Lower leg skin (tissue), 4 donors: ENCODE measurements at regions not wholly inside any gene's neighbourhood (a gene's known extent, or its start where the extent isn't known, plus 50 kb on each side); places are given as distances from the start of the nearest gene placed in this dataset.

ENCODE experiments used
- DNase-seq, 2 donors: peaks; one replicate each; pipeline ENCODE4 v3.0.0-alpha.2; 2019; ENCODE audit warnings: low spot score in 2 of 2
- H3K4me3 ChIP-seq: fragments of 200-600 bp; sonication (generic); 2 replicates; pipeline ENCODE4 v1.5.1; 2017; ENCODE audit warnings: mild to moderate bottlenecking, low read depth; ENCODE audit not compliant: poor library complexity, severe bottlenecking
- POLR2A ChIP-seq, 2 donors: fragments of 450-650 bp; IDR thresholded peaks; one replicate each; pipeline ENCODE4 v1.6.1; 2016 to 2017; ENCODE audit warnings: antibody characterized with exemption in 2 of 2, mild to moderate bottlenecking in 1 of 2, moderate library complexity in 1 of 2
- WGBS, 2 donors: methylation state at CpG; one replicate each; pipeline ENCODE4 v1.1.5; 2018; 5-methylcytosine and 5-hydroxymethylcytosine counted together
- intact Hi-C: fragments of 100-400 bp; cut with DNase I; formaldehyde crosslinking; loops from one replicate; pipeline ENCODE4 v1.15.0; 2023; ENCODE audit warnings: low total_unique reads
- TF ChIP-seq, protein P1 (sequence below), 3 donors: fragments of 450-650 bp; IDR thresholded peaks; one replicate each; pipeline ENCODE4 v1.5.1; 2016; ENCODE audit warnings: antibody characterized with exemption in 3 of 3, mild to moderate bottlenecking in 3 of 3, moderate library complexity in 2 of 3

DNA sequence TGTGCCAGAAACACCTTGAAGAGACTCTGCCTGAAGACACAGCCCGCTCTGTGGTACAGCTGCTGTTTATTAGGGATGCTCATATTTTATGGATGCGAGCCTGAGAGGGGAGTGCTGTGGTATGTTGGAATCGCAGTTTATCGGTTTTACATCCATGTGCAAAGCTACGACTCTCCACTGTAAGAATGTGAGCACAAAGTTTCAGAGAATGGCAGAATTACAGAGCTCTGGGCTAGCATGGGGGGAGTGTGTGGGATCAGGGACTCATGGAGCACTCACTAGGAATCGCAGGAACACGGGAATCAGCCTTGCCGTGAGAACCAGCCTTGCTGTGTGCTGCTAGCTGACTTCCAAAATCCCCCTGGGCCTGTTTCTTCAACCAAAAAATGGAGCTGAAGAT, 199.9 kb downstream of the RNF144A start:
- WGBS, 2 donors, result 90 to 91% methylated on average over 8 of the region's 8 CpGs
- TF ChIP-seq, protein P1, sequence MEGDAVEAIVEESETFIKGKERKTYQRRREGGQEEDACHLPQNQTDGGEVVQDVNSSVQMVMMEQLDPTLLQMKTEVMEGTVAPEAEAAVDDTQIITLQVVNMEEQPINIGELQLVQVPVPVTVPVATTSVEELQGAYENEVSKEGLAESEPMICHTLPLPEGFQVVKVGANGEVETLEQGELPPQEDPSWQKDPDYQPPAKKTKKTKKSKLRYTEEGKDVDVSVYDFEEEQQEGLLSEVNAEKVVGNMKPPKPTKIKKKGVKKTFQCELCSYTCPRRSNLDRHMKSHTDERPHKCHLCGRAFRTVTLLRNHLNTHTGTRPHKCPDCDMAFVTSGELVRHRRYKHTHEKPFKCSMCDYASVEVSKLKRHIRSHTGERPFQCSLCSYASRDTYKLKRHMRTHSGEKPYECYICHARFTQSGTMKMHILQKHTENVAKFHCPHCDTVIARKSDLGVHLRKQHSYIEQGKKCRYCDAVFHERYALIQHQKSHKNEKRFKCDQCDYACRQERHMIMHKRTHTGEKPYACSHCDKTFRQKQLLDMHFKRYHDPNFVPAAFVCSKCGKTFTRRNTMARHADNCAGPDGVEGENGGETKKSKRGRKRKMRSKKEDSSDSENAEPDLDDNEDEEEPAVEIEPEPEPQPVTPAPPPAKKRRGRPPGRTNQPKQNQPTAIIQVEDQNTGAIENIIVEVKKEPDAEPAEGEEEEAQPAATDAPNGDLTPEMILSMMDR (IDR thresholded peaks at IDR 0.05), result no peak
- no peak for TF ChIP-seq POLR2A (IDR thresholded peaks at IDR 0.05)
- intact Hi-C loops, result no loop called here
- H3K4me3 ChIP-seq, result no peak overlapping the region
- no peak for DNase-seq

DNA sequence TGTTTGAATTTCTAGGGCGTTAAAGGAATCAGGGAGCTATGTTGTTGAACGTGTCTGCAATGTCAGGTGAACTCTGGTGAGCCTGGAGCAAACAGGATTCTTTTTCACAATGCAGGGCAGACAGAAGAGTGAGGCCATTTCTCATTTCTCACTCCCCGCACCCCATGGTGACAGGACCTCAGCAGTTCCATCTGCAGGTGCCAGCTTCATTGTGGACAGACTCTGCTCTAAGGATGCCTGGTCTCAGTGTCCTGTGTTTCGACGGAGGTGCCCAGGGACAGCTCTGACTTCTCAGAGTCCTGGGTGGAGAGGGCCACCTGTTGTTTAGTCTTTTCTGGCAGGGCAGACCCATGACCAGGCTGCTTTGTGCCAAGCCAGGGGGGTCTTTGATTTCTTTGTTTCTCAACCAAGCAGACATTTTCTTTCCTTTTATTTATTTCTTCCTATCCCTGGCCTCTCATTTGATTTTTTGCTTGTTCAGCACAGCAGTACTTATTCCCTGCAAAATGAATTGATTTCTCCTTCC, 201.5 kb downstream of the RNF144A start:
- intact Hi-C loops, result no loop called here
- DNase-seq, result no peak
- TF ChIP-seq POLR2A (IDR thresholded peaks at IDR 0.05), result no peak
- TF ChIP-seq, protein P1 (IDR thresholded peaks at IDR 0.05), result no peak
- 75 to 86% methylated on average over 5 of the region's 5 CpGs for WGBS, 2 donors
- H3K4me3 ChIP-seq, result no peak overlapping the region

DNA sequence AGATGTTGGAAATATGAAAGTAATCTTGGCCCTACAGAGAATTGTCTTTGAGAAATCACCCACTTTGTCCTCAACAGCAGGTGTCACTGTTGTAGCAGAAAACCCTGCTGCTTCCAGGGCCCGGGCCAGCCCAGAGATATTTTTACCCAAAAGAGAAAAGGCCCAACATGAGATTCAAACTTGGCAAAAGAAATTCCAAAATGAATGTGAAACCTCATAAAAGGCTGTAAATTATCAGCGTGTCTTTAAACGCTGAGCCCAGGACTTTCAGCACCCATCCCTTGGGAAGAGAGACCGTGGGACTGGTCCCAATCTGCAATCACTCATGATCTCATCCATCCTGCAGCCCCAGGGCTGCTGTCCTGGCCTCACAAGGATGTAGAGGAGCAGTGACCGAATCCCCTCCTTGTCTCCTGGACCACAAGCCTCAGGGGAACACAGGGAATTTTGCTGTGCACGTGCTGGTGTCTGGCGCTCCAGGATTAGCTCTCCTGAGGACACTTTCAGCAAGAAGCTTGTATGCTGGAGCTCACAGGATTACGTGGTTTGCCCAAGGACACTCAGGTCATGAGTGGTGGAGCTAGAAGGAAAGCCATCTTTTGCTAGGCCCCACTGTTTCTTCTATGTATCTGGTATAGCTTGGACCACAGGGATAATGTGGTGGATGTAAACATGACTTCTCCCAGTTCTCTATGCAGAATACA, 202.1 kb downstream of the RNF144A start:
- intact Hi-C loops, result no loop called here
- WGBS, 2 donors, result 36 to 50% methylated on average over 8 of the region's 8 CpGs
- TF ChIP-seq POLR2A (IDR thresholded peaks at IDR 0.05), result no peak
- TF ChIP-seq, protein P1 (IDR thresholded peaks at IDR 0.05), result no peak
- no peak for DNase-seq
- H3K4me3 ChIP-seq, result no peak overlapping the region

DNA sequence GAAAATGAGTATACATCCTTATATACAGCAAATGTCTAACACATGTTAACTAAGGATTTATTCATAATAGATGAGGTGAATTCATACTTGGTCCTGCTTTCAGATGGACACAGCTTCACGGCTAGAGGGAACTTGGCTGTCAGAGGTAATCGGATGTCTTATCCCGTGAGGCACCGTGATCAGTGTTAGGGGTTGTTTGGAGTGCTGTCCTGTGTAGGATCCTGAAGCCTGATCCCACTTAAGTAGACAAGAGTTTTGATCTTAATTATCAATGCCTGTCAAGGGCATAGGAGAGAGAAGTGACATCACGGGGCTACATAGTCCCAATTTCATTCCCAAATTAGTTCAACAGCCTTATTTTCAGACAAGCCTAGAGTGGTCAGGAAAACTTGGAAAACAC, 204.6 kb downstream of the RNF144A start:
- no peak for DNase-seq
- no peak for TF ChIP-seq POLR2A (IDR thresholded peaks at IDR 0.05)
- TF ChIP-seq, protein P1 (IDR thresholded peaks at IDR 0.05), result no peak
- WGBS, 2 donors, result 91 to 94% methylated on average over 5 of the region's 5 CpGs
- H3K4me3 ChIP-seq, result no peak overlapping the region
- intact Hi-C loops, result no loop called here

DNA sequence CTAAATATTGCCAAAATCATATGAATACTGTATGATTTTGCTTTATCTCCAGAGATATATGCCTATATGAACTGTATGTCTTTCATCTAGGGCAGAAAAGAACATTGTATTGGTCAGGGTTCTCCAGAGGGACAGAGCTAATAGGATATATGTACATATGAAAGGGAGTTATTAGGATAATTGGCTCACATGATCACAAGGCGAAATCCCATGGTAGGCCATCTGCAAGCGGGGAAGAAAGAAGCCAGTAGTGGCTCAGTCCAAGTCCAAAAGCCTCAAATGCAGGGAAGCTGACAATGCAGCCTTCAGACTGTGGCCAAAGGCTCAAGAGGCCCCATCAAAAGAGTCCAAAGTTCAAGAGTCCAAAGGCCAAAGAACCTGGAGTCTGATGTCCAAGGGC, 209.9 kb downstream of the RNF144A start:
- TF ChIP-seq POLR2A (IDR thresholded peaks at IDR 0.05), result no peak
- TF ChIP-seq, protein P1 (IDR thresholded peaks at IDR 0.05), result no peak
- DNase-seq, result no peak
- 98 to 100% methylated on average over 2 of the region's 2 CpGs for WGBS, 2 donors
- H3K4me3 ChIP-seq, result no peak overlapping the region
- intact Hi-C loops, result no loop called here

DNA sequence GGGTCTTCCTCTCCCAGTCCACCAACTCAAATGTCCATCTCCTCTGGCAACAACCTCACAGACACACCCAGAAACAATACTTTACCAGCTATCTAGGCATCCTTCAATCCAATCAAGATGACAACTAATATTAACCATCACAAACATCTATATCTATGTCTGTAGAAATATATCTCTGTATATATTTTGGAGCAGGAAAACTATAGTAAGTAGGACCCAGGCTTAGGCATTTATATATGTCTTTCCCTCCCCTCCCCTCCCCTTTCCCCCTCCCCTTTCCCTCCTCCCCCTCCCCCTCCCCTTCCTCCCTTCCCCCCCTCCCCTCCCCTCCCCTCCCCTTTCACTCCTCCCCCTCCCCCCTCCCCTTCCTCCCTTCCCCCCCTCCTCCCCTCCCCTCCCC, 210.5 kb downstream of the RNF144A start:
- no peak for TF ChIP-seq POLR2A (IDR thresholded peaks at IDR 0.05)
- TF ChIP-seq, protein P1 (IDR thresholded peaks at IDR 0.05), result no peak
- H3K4me3 ChIP-seq, result no peak overlapping the region
- intact Hi-C loops, result no loop called here
- DNase-seq, result no peak
